ELF-1 (cell line): ENCODE measurements at regions not wholly inside any gene's neighbourhood (a gene's known extent, or its start where the extent isn't known, plus 50 kb on each side); places are given as distances from the start of the nearest gene placed in this dataset.

Source experiments
- DNase-seq: peaks from one replicate; pipeline ENCODE4 v3.0.0-alpha.2; 2016; ENCODE audit warnings: low read depth, low spot score

GRCh38 chr9:34793428-34793827, 83.5 kb upstream of the CCL21 start:
- DNase-seq, result no peak

GRCh38 chr9:34783951-34784487, 74.1 kb upstream of the CCL21 start:
- DNase-seq, result no peak

- DNase-seq, result no peak
These were observed 72.4 kb upstream of the CCL21 start for GRCh38 chr9:34782372-34782771.

DNA sequence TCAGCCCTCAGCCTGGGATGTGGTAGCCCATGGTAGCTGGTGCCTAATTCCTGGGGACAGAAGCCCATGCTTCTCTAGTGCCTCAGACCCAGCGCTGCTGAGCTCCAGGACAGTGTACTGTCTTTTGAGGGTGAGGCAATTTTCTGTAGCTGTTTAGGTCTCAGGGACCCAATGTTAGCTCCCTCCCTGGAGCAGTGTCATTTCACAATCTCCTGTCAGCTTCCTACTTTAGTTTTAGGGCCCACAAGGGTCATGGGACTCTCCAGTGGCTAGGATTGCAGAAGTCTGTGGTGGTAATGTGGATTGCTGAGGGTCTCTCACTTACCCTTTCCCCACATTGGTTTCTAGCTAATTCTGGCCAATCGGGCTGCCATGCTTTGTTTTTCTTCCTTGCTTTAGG, 67.7 kb upstream of the CCL21 start:
- no peak for DNase-seq

DNA sequence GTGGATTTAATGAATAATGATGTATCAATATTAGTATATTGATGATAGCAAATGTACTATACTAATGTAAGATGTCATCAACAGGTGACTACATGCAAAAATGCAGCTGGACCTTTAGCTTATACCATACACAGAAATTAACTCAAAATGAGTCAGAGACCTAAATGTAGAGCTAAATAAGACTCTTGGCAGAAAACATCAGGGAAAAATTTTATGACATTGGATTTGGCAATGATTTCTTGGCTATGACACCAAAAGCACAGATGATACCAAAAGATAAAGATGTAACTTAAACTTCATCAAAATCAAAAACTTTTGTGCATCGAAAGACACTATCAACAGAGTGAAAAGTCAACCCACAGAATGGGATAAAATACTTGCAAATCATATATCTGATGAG, 64.0 kb upstream of the CCL21 start:
- no peak for DNase-seq

GRCh38 chr9:34773306-34773910, 63.5 kb upstream of the CCL21 start:
- no peak for DNase-seq

DNA sequence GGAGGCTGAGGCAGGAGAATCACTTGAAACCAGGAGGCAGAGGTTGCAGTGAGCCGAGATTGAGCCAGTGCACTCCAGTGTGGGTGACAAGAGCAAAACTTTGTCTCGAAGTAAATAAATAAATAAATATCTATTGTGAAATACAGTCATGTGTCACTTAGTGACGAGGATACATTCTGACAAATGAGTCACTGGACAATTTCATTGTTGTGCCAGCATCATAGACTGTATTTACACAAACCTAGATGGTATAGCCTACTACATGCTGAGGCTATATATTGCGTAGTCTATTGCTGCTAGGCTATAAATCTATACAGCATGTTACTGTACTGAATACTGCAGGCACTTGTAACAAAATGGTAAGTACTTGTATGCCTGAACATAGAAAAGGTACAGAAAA, 61.1 kb upstream of the CCL21 start:
- DNase-seq, result no peak

DNA sequence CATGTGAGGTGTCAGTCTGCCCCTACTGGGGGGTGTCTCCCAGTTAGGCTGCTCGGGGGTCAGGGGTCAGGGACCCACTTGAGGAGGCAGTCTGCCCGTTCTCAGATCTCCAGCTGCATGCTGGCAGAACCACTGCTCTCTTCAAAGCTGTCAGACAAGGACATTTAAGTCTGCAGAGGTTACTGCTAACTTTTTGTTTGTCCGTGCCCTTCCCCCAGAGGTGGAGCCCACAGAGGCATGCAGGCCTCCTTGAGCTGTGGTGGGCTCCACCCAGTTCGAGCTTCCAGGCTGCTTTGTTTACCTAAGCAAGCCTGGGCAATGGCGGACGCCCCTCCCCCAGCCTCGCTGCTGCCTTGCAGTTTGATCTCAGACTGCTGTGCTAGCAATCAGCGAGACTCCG, 57.2 kb upstream of the CCL21 start:
- peak; percentile 40 for DNase-seq

- peak; percentile 76 for DNase-seq
These were observed 50.5 kb upstream of the CCL21 start for GRCh38 chr9:34760196-34761040.
